ENCODE measurements at regions not wholly inside any gene's neighbourhood (a gene's known extent, or its start where the extent isn't known, plus 50 kb on each side); places are given as distances from the start of the nearest gene placed in this dataset.

DNA sequence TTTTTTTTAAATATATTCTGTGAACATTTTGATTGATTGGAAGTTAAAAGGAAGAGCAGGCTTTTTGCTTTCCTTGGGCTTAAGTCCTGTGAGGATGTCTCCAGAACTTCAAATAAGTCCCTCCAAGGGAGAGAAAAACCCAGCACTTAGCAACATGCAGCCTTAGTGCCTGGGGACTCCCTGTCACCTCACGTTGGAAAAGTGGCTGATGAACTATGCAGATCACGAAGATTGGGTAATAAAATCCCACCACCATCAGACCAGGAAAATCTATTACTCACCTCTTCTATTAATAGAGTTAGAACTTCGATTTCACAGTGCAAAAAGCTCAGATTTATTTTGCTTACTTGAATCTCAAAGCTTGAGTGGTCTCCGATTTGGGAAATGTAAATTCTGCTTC, 507.0 kb downstream of the MAT2B start:
- DNase-seq (ENCODE audit: insufficient read length, low spot score) (no peak), FAIRE-seq (no peak)
- no peak for TF ChIP-seq POLR2A (IDR thresholded peaks at IDR 0.05; ENCODE audit: low read depth, low read length)

DNA sequence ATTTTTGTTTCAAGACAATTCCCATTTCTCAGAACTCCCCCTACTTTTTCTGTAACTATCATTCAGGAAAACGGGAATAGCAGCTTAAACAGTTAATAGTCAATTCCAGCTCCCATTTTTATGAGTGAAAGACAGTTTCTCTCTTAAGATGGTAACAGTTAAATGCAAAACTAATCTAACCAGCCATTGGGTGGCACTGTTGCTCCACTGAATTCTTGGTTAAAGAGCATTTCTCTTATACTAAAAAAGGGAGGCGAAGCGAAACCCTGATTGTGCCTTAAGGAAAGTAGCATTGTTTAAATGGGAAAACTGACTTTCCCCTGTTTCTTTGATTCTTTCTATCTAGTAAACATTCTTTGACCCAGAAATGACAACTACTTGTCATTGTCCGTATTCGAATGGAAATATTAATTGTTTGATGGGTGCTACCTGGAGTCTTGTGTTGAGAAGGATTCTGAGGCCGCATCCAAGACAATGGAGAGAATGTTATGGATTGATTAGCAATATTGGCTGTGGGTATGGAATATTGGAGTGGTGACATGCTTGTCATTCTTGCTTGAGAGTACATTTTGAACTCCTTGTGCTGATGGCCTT, 507.8 kb downstream of the MAT2B start:
- FAIRE-seq (peak; percentile 68), DNase-seq (ENCODE audit: insufficient read length, low spot score) (peak; percentile 3)
- TF ChIP-seq POLR2A (IDR thresholded peaks at IDR 0.05; ENCODE audit: low read depth, low read length) = no peak

GRCh38 chr5:164020116-164020515, 514.7 kb downstream of the MAT2B start:
- no peak for FAIRE-seq
- TF ChIP-seq POLR2A (IDR thresholded peaks at IDR 0.05; ENCODE audit: low read depth, low read length) = no peak
- DNase-seq (ENCODE audit: insufficient read length, low spot score) = no peak

DNA sequence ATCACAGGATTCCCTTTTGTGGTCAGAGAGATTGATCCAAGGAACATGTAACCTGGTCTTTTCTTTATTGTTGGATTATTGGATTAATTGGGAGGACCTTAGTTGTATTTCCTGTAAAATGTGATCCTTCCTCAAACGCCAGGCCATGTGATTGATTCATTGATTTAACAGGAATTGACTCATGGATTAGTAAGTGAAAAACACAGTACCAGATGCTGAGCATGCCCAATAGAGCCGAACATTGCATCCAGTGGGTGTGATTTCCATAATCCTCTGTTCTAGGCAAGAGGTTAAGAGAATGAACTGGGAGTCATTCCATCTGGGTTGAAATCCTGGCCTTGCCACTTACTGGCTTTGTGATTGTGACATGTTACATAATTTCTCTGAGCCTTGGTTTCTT, 522.3 kb downstream of the MAT2B start:
- FAIRE-seq (no peak), DNase-seq (ENCODE audit: insufficient read length, low spot score) (no peak)
- TF ChIP-seq POLR2A (IDR thresholded peaks at IDR 0.05; ENCODE audit: low read depth, low read length) = no peak

GRCh38 chr5:164038128-164038783, 532.8 kb downstream of the MAT2B start:
- TF ChIP-seq POLR2A (IDR thresholded peaks at IDR 0.05; ENCODE audit: low read depth, low read length) = no peak
- DNase-seq (ENCODE audit: insufficient read length, low spot score) (no peak), FAIRE-seq (no peak)

DNA sequence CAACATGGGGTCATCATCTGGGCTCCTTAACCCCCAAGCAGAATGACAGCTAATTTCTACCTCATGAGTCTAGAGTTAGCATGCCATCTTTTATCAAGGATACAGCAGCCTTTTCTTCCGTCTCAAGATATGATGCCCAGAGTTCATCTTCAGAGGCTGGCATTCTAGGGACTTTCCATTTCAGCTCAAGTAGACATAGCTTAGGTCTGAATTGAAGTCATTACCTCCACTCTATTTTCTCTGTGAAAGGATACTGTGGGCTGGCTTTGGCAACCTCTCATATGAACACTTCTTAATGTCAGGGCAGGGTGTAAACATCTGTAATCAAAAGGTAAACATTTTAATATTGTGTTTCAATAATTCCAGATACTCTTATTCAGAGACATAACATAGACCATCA, 535.7 kb downstream of the MAT2B start:
- FAIRE-seq = no peak
- TF ChIP-seq POLR2A (IDR thresholded peaks at IDR 0.05; ENCODE audit: low read depth, low read length) = no peak
- DNase-seq (ENCODE audit: insufficient read length, low spot score) = no peak

- FAIRE-seq (no peak), DNase-seq (ENCODE audit: insufficient read length, low spot score) (no peak)
- TF ChIP-seq POLR2A (IDR thresholded peaks at IDR 0.05; ENCODE audit: low read depth, low read length) = no peak
Measured at GRCh38 chr5:164048359-164048926, 543.0 kb downstream of the MAT2B start.

DNA sequence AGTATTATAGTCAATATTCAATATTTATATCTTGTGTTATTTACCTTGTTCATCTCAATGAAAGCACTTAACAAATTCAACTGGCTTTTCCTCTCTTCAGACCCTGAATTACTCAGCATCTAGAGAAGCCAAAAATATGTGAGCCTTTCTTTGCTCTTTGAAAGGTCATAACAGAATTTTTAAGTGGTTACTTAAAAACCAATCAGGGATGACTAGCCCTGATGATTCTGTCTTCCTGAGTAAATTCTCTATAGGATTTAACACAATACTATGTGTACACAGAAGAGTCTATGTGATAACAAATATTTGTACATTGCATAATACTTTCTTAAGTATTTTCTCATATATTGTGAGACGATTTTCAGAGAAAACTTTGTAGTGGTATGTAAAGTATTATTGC, 546.3 kb downstream of the MAT2B start:
- DNase-seq (ENCODE audit: insufficient read length, low spot score) (no peak), FAIRE-seq (no peak)
- TF ChIP-seq POLR2A (IDR thresholded peaks at IDR 0.05; ENCODE audit: low read depth, low read length) = no peak

GRCh38 chr5:164052536-164053093, 547.2 kb downstream of the MAT2B start:
- DNase-seq (ENCODE audit: insufficient read length, low spot score) = no peak
- FAIRE-seq = no peak
- TF ChIP-seq POLR2A (IDR thresholded peaks at IDR 0.05; ENCODE audit: low read depth, low read length) = no peak

DNA sequence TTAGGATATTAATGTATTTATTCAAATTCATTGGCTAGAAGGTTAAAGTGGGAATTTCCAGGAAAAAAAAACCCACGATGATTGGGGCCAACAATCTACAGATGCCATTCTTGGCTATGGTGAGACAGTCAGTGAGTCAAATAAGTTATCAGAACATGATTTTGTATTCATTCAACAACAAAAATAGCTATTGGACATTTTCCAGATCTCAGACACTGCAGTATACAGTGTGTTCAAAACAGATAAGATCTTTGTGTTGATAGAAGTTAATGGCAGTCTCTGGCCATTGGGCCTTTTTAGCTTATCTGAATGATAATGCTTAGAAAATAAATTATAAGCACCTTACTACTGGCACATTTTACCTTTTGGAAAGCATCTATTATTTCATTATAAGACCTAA, 547.7 kb downstream of the MAT2B start:
- FAIRE-seq (no peak), DNase-seq (ENCODE audit: insufficient read length, low spot score) (no peak)
- TF ChIP-seq POLR2A (IDR thresholded peaks at IDR 0.05; ENCODE audit: low read depth, low read length) = no peak

- FAIRE-seq (no peak), DNase-seq (ENCODE audit: insufficient read length, low spot score) (no peak)
- no peak for TF ChIP-seq POLR2A (IDR thresholded peaks at IDR 0.05; ENCODE audit: low read depth, low read length)
Measured at GRCh38 chr5:164054461-164054860, 549.0 kb downstream of the MAT2B start.

- no peak for TF ChIP-seq POLR2A (IDR thresholded peaks at IDR 0.05; ENCODE audit: low read depth, low read length)
- DNase-seq (ENCODE audit: insufficient read length, low spot score) = no peak
- no peak for FAIRE-seq
Measured at GRCh38 chr5:164057121-164057520, 551.7 kb downstream of the MAT2B start.

DNA sequence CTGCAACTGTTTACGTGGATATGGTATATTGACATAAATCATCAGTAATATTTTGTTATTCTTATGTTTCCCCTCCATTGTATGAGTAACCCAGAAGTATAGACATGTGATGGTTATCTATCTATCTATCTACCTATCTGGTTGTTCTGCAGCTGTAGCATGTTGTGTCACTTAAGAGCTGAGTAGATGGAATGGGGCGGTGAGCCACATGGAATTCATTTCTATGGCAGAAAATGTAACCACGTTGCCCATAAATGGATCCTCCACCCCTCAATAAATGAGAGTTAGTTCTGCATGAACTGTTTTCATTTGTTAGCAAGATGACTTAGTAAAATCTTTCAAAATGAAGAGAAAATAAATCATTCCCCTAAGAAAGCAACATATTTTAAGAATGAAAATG, 553.2 kb downstream of the MAT2B start:
- TF ChIP-seq POLR2A (IDR thresholded peaks at IDR 0.05; ENCODE audit: low read depth, low read length) = no peak
- DNase-seq (ENCODE audit: insufficient read length, low spot score) = no peak
- no peak for FAIRE-seq

DNA sequence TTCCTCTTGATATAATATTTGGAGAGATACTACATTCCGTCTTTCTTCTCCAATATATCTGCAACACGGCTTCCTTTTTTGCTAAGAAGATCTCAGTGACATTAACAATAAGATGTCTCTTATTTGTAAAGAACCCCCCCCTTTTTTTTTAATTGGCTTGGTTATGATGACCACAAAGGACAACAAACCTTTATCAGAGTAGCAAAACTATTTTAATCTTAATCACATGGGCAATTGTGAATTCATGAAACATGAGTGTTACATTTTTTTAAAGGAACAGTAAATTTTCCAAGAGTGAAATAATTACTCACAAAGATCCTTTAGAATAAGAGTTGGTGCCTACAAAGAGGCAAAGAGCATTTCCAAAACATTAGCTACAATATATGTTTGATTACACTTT, 554.1 kb downstream of the MAT2B start:
- DNase-seq (ENCODE audit: insufficient read length, low spot score) (no peak), FAIRE-seq (no peak)
- TF ChIP-seq POLR2A (IDR thresholded peaks at IDR 0.05; ENCODE audit: low read depth, low read length) = no peak

Data from H54 (cell line).